Stimulated activated CD4-positive, alpha-beta T cell treated with anti-CD3 and anti-CD28 coated beads, TNF-alpha, amount 100 ng/mL, for 24 hours (primary cell): ENCODE measurements at regions not wholly inside any gene's neighbourhood (a gene's known extent, or its start where the extent isn't known, plus 50 kb on each side); places are given as distances from the start of the nearest gene placed in this dataset.
A peak's percentile ranks its signal among the peaks of the same experiment; 100 is the strongest.
"Not testable (repeated sequence)": the region's sequence is repeated elsewhere in the genome, so short reads cannot be mapped to it uniquely, and the experiment has no call there.

Experiments
- DNase-seq, 3 experiments: peaks; one replicate each; pipeline ENCODE4 v3.0.0-alpha.2; 2020; ENCODE audit warnings: low read depth in 3 of 3

GRCh38 chr1:145553795-145554194, 54.0 kb upstream of the GPR89A start:
- DNase-seq, result not testable (repeated sequence)

GRCh38 chr1:145545055-145545454, 62.7 kb upstream of the GPR89A start:
- no peak for DNase-seq

GRCh38 chr1:145541685-145542084, 66.1 kb upstream of the GPR89A start:
- not testable (repeated sequence) for DNase-seq

GRCh38 chr1:145541246-145541645, 66.5 kb upstream of the GPR89A start:
- not testable (repeated sequence) for DNase-seq

GRCh38 chr1:145538118-145538882, 69.5 kb upstream of the GPR89A start:
- DNase-seq, result not testable (repeated sequence)

- not testable (repeated sequence) for DNase-seq
Measured at GRCh38 chr1:145537003-145537402, 70.8 kb upstream of the GPR89A start.

GRCh38 chr1:145535461-145535860, 72.3 kb upstream of the GPR89A start:
- DNase-seq, result not testable (repeated sequence)

- not testable (repeated sequence) for DNase-seq
Measured at GRCh38 chr1:145528068-145528564, 79.7 kb upstream of the GPR89A start.

GRCh38 chr1:145520159-145520558, 87.6 kb upstream of the GPR89A start:
- DNase-seq, result not testable (repeated sequence)

GRCh38 chr1:145519302-145519701, 88.5 kb upstream of the GPR89A start:
- not testable (repeated sequence) for DNase-seq

- peak in 1 of 3 experiments; percentile 1 for DNase-seq
Measured at GRCh38 chr1:145513017-145513416, 87.6 kb upstream of the NBPF20 start.

GRCh38 chr1:145508053-145508452, 82.7 kb upstream of the NBPF20 start:
- DNase-seq, result not testable (repeated sequence)

- not testable (repeated sequence) for DNase-seq
Measured at GRCh38 chr1:145505663-145506647, 80.6 kb upstream of the NBPF20 start.

- not testable (repeated sequence) for DNase-seq
Measured at GRCh38 chr1:145504834-145505413, 79.5 kb upstream of the NBPF20 start.

GRCh38 chr1:145504310-145504709, 78.9 kb upstream of the NBPF20 start:
- not testable (repeated sequence) for DNase-seq

GRCh38 chr1:145500251-145500650, 74.8 kb upstream of the NBPF20 start:
- DNase-seq, result not testable (repeated sequence)

- DNase-seq, result not testable (repeated sequence)
Measured at GRCh38 chr1:145495077-145495871, 69.9 kb upstream of the NBPF20 start.

- not testable (repeated sequence) for DNase-seq
Measured at GRCh38 chr1:145488193-145488933, 63.0 kb upstream of the NBPF20 start.

- DNase-seq, result not testable (repeated sequence)
Measured at GRCh38 chr1:145487156-145487555, 61.8 kb upstream of the NBPF20 start.

- DNase-seq, result not testable (repeated sequence)
Measured at GRCh38 chr1:145484257-145484656, 58.9 kb upstream of the NBPF20 start.
